ENCODE measurements at regions not wholly inside any gene's neighbourhood (a gene's known extent, or its start where the extent isn't known, plus 50 kb on each side); places are given as distances from the start of the nearest gene placed in this dataset.

DNA sequence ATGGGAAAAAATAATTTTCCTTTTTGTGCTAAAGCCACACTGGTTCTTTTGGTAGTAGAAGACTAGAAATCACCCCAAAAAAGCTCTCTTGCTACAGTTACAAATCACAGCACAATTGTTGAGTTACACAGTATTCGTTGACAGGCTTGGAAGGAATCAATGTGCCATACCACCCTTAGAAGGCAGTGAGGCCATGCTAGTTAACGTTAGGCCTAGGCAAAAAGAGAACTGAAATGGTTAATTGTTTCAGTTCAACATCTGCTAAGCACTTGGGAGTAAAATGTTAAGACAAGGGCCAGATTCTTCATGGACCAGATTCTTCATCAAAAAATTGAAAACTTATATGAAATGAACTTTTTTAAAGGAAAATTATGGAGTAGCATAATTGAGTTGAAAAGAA, 626.2 kb downstream of the UTRN start:
- DNase-seq (ENCODE audit: low read depth, low spot score) (no peak), ATAC-seq (no peak)
- Histone ChIP-seq H3K27ac (ENCODE audit: low read length) (no peak overlapping the region), H3K27me3 (ENCODE audit: control insufficient read depth, insufficient read depth, low read length) (no peaks in the 10 kb centered on the region), H3K9me3 (ENCODE audit: control insufficient read depth, insufficient read depth, low read depth, low read length) (no peaks in the 10 kb centered on the region), H3K4me1 (ENCODE audit: control insufficient read depth, insufficient read depth, low read length) (no peaks in the 10 kb centered on the region; the same call in 1 of the 2 replicates), H3K36me3 (ENCODE audit: control insufficient read depth, insufficient read depth, low read length) (no peaks in the 10 kb centered on the region), H3K4me3 (ENCODE audit: low read depth in 2 of 2, low read length in 2 of 2) (no peak overlapping the region)
- no TSS peak for BruUV-seq (replicated peaks)
- intact Hi-C loops (cut with micrococcal nuclease; ENCODE audit: unreplicated experiment) (no loop called here), in situ Hi-C loops (cut with HindIII; ENCODE audit: low pct_unique_long_range_greater_than_20kb, low sequenced_read_pairs) (no loop called here)
- ChIA-PET CTCF (no interaction called here), POLR2A (no interaction called here)
- TF ChIP-seq TCF7L2 (IDR thresholded peaks at IDR 0.05; ENCODE audit: low read depth, low read length) (no peak), POLR2AphosphoS5 (IDR thresholded peaks at IDR 0.05; ENCODE audit: low read depth, low read length) (no peak), SIN3A (IDR thresholded peaks at IDR 0.05; ENCODE audit: borderline replicate concordance, insufficient read depth, low read depth, low read length) (no peak)
- TF ChIP-seq, protein P1, sequence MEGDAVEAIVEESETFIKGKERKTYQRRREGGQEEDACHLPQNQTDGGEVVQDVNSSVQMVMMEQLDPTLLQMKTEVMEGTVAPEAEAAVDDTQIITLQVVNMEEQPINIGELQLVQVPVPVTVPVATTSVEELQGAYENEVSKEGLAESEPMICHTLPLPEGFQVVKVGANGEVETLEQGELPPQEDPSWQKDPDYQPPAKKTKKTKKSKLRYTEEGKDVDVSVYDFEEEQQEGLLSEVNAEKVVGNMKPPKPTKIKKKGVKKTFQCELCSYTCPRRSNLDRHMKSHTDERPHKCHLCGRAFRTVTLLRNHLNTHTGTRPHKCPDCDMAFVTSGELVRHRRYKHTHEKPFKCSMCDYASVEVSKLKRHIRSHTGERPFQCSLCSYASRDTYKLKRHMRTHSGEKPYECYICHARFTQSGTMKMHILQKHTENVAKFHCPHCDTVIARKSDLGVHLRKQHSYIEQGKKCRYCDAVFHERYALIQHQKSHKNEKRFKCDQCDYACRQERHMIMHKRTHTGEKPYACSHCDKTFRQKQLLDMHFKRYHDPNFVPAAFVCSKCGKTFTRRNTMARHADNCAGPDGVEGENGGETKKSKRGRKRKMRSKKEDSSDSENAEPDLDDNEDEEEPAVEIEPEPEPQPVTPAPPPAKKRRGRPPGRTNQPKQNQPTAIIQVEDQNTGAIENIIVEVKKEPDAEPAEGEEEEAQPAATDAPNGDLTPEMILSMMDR (IDR thresholded peaks at IDR 0.05), result no peak
- TF ChIP-seq, protein P2, sequence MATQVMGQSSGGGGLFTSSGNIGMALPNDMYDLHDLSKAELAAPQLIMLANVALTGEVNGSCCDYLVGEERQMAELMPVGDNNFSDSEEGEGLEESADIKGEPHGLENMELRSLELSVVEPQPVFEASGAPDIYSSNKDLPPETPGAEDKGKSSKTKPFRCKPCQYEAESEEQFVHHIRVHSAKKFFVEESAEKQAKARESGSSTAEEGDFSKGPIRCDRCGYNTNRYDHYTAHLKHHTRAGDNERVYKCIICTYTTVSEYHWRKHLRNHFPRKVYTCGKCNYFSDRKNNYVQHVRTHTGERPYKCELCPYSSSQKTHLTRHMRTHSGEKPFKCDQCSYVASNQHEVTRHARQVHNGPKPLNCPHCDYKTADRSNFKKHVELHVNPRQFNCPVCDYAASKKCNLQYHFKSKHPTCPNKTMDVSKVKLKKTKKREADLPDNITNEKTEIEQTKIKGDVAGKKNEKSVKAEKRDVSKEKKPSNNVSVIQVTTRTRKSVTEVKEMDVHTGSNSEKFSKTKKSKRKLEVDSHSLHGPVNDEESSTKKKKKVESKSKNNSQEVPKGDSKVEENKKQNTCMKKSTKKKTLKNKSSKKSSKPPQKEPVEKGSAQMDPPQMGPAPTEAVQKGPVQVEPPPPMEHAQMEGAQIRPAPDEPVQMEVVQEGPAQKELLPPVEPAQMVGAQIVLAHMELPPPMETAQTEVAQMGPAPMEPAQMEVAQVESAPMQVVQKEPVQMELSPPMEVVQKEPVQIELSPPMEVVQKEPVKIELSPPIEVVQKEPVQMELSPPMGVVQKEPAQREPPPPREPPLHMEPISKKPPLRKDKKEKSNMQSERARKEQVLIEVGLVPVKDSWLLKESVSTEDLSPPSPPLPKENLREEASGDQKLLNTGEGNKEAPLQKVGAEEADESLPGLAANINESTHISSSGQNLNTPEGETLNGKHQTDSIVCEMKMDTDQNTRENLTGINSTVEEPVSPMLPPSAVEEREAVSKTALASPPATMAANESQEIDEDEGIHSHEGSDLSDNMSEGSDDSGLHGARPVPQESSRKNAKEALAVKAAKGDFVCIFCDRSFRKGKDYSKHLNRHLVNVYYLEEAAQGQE (IDR thresholded peaks at IDR 0.05; ENCODE audit: insufficient read depth in 1 of 2, low read depth in 2 of 2, low read length in 1 of 2), result no peak

DNA sequence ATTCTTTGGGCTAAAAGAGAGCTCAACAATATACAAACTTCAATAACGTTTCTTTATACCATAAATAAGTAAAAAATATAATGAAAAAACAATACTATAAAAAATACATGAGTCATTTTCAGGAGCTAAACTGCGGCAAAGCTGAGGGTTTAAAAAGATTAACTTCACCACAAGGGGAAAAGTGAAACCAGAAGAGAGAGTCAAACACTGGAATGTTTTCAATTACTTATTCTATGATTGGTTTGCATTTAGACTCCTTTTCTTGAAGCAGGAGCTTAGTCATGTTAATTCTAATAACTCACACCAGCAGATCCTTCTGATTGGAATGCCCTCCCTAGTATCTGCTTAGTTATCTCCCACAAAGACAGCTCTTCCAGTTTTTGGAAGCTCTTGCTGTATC, 627.3 kb downstream of the UTRN start:
- intact Hi-C loops (cut with micrococcal nuclease; ENCODE audit: unreplicated experiment), result no loop called here
- in situ Hi-C loops (cut with HindIII; ENCODE audit: low pct_unique_long_range_greater_than_20kb, low sequenced_read_pairs), result no loop called here
- Histone ChIP-seq H3K27ac (ENCODE audit: low read length) (no peak overlapping the region), H3K4me3 (ENCODE audit: low read depth in 2 of 2, low read length in 2 of 2) (no peak overlapping the region), H3K36me3 (ENCODE audit: control insufficient read depth, insufficient read depth, low read length) (no peaks in the 10 kb centered on the region), H3K4me1 (ENCODE audit: control insufficient read depth, insufficient read depth, low read length) (no peaks in the 10 kb centered on the region; the same call in 1 of the 2 replicates), H3K27me3 (ENCODE audit: control insufficient read depth, insufficient read depth, low read length) (no peaks in the 10 kb centered on the region), H3K9me3 (ENCODE audit: control insufficient read depth, insufficient read depth, low read depth, low read length) (no peaks in the 10 kb centered on the region)
- ChIA-PET CTCF (interaction anchor here (0.7 kb wide), 1 partner anchor 107 kb away, joined by 3 read pairs; no protein-coding TSS in a partner anchor), POLR2A (no interaction called here)
- ATAC-seq (no peak), DNase-seq (ENCODE audit: low read depth, low spot score) (no peak)
- no TSS peak for BruUV-seq (replicated peaks)
- TF ChIP-seq POLR2AphosphoS5 (IDR thresholded peaks at IDR 0.05; ENCODE audit: low read depth, low read length), result no peak
- no peak for TF ChIP-seq SIN3A (IDR thresholded peaks at IDR 0.05; ENCODE audit: borderline replicate concordance, insufficient read depth, low read depth, low read length)
- TF ChIP-seq, protein P1 (IDR thresholded peaks at IDR 0.05), result no peak
- no peak for TF ChIP-seq TCF7L2 (IDR thresholded peaks at IDR 0.05; ENCODE audit: low read depth, low read length)
- TF ChIP-seq, protein P2 (IDR thresholded peaks at IDR 0.05; ENCODE audit: insufficient read depth in 1 of 2, low read depth in 2 of 2, low read length in 1 of 2), result no peak
